NCI-H2107 treated with DMSO at 0.1 percent for 48 hours (cell line): ENCODE measurements at regions not wholly inside any gene's neighbourhood (a gene's known extent, or its start where the extent isn't known, plus 50 kb on each side); places are given as distances from the start of the nearest gene placed in this dataset.
"Not testable (repeated sequence)": the region's sequence is repeated elsewhere in the genome, so short reads cannot be mapped to it uniquely, and the experiment has no call there.

ENCODE experiments used
- DNase-seq: peaks from one replicate; lab custom pipeline; 2025; ENCODE audit not compliant: unreplicated experiment; lab: John Stamatoyannopoulos, UW

DNA sequence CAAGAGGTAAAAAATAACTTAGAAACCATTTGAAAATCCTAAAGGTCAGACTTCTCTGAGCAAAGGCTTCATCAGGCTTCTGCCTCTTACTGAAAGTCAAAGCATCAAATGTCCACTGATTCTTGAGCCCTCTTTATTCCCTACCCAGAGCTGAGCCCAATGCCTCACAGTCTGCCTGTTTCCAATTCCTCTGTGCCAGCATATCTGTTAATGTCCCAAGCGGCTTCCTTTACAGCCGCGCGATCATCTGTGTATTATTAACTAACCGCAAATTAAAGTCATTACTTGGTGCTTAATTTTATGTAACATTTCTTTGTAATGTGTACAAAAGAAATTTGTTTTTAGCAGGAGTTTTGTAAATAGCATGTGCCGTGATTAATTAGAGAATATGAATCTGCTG lies 418.8 kb upstream of the HNRNPA3 start:
- DNase-seq, result no peak

DNA sequence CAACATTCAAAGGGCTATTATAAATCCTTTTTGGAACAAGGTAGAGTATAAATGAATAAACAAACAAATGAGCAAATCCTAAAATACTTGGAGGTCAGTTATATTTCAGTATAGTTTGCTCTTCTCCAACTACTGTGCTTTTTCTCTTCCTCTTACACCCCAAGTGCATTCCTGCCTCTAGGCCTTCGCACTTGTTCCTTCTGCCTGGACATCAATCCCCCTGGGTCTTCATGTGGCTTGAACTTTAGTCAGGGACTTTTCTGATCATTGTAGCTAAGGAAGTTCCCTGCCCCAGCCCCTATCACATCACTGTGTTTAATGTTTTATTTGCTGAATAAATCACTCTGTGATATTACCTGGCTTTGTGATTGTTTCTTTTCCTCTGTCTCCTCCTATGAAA lies 418.2 kb upstream of the HNRNPA3 start:
- no peak for DNase-seq

DNA sequence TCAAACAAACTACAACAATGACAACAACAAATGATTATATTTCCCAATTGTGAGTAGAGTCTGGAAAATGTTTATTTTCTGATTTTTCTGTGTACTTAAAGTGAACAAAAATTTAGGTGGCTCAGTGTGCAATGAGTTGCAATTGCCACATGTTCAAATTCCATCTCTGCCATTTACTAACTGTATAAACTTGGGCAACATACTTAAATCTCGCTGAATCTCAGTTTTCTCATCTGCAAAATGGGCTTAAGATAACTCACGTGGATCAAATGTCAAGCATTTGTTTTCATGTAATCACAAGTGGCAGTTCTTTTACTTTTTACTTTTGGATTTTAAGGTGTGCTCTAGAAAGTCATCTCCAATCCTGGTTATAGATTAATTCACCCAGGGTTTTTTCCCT lies 416.8 kb upstream of the HNRNPA3 start:
- no peak for DNase-seq

DNA sequence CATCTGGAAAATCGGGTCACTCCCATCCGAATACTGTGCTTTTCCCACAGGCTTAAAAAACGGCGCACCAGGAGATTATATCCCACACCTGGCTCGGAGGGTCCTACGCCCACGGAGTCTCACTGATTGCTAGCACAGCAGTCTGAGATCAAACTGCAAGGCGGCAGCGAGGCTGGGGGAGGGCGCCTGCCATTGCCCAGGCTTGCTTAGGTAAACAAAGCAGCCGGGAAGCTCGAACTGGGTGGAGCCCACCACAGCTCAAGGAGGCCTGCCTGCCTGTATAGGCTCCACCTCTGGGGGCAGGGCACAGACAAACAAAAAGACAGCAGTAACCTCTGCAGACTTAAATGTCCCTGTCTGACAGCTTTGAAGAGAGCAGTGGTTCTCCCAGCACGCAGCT lies 415.9 kb upstream of the HNRNPA3 start:
- not testable (repeated sequence) for DNase-seq

DNA sequence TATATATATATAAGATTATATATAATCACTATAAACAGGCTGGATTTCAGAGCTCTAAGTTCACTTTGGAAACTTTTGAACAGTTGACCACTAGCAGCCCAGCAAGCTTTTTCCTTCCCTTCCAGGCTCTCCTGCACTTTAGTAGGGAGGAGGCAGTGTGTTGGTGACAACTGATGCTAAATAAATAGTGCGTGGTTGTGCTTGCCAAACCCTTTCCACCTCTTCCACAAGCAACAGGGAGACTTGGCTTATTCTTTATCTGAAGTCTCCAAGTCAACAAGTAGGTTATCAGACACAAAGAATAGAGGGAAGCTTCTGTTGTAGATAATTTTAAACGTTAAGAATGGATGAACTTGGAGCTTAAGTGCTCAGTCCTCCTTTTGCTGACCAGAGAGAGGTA lies 408.2 kb upstream of the HNRNPA3 start:
- no peak for DNase-seq

DNA sequence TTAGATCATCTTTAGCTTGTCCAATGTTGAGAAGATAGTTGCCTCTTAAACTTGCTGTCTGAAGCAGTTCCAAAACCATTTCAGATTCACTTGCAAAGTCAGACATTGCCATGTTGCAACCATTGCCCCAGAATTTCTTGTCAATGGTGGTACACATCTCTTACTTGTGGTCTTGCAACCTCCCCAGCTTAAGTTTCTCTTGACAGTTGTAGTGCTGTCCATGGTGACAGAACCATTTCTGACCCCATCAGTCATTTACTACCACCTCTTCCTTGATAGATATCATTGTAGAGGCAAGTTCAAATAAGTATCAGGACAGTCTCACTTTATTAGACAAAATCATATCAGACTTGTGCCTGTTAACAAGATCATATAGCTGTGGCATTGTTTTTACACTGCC lies 407.2 kb upstream of the HNRNPA3 start:
- no peak for DNase-seq

DNA sequence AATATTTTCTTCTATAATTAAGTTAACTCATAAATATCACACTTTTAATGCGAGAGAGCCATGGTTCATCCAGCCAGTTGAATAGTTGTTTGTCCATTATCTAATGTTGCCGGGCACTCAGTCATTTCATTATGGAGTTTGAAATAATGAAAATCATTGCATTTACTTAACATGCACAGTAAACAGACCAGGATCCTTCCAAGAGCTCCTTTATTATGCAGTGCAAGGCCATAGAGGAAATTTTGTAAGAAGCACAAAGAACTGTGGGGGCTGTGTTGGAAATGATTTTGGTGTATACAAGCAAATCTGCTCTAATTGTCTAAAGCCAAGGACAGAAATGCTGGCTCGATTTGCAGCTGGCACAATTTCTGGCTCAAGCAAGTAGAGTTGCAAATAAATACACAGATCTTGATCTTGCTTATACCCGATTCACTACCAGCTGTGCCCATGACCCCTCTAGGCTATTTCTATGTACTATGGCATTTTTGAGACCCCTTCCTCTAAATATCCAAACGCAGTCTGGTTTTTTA lies 400.3 kb upstream of the HNRNPA3 start:
- no peak for DNase-seq

DNA sequence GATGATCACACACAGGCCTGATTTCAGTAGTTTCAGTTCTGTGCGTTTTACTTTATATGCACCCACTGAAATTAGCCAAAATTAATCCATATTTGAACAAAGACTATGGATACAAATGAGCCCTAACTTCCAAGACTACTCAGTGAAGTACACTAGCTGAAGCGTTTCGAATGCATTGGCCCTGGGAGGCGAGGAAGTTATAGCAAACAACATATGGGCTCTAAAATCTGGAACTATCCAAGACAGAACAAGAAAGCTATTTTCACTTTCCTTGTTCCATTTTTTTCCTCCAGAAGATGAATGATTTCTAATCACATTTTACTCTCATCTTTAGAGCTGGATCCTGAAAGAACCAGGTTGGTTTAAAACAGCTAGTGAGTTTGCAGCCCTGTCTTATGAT lies 399.4 kb upstream of the HNRNPA3 start:
- DNase-seq, result no peak

DNA sequence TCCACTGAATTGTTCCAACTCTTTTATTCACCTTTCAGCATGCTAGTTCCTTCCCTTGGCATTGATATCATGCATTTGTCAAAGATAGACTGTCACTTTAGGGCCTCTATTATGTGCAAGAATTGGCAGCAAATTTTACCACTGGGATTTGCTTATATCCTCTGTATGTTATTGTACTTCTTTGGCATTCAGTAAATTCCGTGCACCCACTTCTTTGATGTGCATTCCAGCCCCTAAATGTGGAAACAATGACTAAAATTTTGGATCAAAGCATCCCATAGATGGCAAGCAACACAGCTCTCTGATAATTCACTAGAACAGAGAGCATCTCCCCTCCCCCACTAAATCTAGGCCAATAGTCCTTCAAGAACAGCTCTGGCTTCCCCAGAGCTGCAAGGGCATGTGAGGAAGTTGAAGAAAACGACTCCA lies 399.0 kb upstream of the HNRNPA3 start:
- no peak for DNase-seq

DNA sequence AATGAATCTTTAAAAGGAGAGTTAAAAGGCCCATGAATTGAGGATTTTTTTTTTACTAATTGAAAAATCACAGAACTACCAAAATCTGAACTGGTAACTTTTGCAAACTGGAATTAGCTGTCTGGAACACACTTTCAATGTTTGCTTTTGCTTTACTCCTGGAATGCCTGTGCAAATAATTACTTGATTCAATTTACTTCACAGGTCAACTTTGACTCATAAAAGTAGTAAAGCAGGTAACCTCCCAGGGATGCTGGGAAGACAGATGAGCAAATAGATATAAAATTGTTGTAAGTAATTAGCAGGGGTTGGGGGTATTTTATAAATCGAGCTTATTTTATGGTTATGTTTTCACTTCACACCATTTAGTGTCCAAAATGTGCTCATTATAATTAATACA lies 398.3 kb upstream of the HNRNPA3 start:
- no peak for DNase-seq

DNA sequence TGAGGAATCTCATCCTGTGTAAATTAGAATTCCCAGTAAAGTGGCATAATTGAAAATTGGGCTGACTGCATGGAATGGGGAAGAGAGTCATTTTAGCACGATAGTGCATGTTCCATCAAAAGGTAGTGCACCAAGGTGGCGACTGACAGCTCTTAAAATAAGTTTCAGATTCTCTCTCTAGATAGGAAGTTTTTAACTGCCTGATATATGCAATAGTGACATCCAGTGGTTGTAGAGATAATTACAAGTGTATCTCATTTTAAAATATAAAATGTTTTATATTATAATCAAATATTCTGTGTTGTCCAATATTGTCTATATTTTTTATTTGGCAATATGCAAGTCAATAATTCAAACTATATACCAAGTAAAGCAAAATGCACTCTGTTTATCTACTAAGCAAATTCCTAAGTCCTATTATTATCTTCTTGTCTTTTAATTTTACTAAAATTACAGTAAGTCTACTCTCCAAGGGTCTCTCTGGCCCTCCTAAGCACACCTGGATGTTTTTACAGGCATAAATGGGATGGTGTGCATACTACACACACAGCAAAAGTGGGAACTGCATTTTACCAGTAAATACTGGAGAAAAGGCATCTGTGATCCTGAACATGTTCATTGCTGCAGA lies 397.7 kb upstream of the HNRNPA3 start:
- DNase-seq, result peak; percentile 57

DNA sequence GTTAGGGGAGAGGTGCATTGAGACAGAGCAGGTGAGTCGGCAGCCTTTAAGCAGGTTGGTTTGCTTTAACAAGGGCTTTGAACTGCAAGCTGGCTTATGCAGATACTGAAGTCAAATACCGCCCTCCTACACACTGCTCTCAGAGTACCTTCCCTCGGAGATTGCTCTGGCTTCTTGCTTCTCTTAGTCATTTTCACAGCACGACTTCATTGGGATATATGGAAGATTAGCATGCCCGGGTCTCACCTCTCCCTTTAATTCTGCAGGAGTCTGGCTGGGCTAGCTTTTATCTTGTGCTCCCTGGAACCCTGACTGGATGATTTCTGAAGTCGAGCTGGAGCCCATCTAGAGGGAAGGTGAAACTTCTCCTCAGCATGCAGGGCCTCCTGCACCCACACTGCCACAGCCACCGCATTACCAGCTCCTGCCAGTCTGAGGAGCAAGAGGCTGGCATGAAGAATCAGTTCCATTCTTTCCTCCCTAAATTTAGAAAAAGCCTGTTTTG lies 395.5 kb upstream of the HNRNPA3 start:
- DNase-seq, result no peak

DNA sequence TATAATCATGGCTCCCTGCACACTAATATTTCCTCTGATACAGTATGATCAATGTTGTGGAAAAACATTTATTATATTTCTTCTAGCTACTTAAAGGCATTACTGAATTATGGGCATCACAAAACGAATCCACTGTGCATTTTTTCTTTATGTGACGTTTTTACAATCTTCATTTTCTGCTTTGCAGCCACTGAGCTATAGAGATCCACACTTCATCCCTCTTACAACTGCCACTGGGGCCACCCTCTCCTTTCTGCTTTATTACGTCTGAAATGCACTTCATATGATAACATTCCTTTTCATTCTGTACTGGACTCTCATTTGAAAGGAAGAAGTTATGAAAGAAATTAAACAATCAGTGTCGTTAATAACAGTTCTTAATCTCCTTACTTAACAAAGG lies 394.5 kb upstream of the HNRNPA3 start:
- no peak for DNase-seq

DNA sequence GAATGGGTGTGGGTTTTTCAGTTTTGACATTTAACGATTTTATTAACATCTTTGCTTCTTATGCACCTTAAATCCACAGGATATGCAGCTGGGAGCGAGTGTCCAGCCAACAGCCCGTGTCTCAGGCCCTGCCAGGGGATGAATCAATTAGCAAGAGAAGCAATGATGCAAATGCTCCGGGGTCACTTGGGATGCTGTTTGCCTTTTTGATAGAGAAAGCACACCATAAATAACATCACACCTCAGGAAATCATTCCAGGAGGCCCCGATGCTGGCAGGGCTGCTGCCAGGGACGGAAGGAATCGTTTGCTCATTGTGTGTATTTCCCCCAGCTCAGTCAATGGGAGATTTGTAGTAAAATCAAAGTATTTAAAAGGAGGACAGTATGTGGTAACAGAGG lies 394.0 kb upstream of the HNRNPA3 start:
- DNase-seq, result no peak

DNA sequence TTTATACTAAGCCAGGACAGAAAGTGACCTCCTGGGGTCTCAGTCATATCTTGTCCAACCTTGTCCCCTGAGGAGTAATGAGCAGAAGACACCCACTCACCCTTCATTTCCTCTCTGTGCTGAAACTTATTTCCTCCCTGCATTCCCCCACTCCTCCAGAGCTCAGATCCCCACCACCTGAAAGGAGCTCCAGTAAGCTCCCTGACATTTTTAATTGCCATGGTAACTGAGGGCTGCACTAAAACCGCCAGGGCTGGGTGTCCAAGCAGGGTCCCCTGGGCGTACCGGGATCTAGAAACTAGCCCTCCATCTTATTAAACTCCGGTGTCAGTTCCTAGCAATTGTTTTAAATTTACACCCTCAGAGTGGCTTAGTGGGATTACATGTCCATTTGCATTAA lies 393.3 kb upstream of the HNRNPA3 start:
- no peak for DNase-seq

DNA sequence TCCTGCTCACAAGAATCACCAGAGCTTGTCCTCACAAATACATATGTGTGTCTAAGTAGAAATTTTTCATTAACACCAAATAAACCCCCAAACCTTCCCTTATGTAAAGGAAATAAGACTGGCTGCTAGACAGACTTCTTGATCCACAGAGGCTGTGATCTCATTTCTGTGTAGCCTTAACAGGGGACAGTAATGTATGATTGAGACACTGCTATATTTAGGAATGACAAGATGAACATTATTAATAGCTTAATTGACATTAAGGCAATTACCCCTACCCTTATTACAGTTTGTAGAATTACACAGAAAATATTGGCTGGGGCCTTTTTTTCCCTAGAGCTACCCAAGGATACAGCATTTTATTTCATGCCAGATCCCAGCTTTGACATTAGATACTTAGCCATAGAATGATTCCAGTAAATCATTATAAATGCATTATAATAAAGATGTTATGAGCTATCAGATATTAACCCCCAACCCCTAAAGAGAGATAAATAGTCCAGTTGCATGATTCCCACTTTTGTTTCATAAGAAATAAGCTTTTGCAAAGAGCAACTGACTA lies 392.1 kb upstream of the HNRNPA3 start:
- no peak for DNase-seq

DNA sequence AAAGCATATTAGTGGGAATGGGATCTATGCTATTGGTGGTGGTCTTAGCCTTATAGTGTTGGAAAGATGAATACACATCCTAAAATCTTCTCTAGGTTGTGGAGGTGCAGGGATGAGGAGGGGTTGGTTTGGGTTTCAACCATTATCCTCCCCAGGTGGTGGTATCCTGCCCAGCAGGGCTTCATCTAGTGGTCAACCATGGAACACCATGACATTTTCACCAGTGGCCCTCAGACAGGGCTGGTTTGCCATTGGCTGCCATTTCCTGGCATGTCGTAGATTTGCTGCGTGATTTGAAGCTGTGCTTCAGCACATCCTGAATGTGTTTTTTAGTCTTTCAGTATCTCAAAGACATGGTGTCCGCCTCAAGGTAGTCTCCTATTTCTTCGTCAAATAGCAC lies 391.2 kb upstream of the HNRNPA3 start:
- no peak for DNase-seq

DNA sequence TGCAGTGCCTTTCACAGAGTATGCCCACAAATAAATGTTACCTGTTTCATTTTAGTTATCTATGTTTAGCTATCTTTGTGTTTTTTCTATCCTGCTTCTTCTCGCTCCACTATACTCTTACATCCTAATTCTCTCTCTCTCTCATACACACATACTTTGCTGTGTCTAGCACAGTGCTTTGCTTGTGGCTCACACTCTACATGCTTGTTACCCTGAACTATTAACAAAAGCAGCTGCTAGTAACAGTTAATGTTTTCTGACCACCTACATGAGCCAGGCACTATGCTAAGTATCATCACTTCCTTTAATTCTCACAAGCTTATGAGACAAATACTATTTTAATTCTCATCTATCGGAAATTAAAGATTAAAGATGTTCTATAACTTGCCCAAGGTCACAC lies 390.5 kb upstream of the HNRNPA3 start:
- no peak for DNase-seq

DNA sequence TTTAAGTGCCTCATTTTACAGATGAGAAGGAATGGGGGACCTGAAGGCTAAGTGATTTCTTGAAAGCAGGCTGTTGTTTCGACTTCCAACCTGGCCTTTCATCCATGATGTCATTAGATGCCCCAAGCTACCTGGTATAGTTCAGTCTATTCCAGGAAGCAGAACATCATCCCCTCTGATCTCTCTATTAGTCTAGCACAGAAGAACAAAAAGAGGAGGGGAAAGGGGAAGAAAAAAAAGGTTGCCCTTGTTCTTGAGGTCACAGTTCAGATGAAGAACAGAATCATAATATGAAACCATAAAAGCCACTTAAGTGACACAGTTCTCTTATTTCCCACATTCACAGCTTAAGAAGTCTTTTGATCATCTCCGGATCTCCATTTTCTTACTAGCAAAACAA lies 386.2 kb upstream of the HNRNPA3 start:
- no peak for DNase-seq

DNA sequence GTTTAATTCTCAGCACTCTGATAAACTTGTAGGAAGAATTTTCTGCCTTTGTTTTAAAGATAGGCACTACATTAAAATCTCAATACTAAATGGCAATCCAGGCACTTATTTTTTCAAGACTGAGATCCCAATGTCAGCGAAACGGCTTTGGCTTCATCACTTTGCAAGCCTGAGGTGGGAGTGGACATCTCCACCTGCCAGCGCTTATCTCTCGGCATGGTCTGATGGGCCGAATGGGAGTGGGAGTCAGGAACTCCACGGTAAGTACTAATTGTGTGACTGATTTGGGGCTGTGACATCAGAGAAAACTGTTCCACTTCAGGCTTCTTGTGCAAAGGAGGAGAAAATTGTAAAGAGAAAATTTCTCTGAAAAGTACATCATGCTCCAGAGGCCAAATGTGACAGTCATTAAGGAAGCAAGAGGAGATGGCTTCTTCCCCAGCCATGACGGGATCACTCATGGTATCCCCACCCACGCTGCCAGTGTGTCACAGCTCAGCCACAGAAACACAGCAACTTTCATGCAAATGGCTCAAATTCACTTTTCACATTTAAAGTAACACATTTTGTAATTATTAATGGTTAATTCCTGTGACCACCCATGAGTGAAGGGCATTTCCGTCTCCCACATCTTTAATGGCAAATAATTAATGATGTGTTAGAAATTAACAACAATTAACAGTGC lies 385.5 kb upstream of the HNRNPA3 start:
- DNase-seq, result no peak

DNA sequence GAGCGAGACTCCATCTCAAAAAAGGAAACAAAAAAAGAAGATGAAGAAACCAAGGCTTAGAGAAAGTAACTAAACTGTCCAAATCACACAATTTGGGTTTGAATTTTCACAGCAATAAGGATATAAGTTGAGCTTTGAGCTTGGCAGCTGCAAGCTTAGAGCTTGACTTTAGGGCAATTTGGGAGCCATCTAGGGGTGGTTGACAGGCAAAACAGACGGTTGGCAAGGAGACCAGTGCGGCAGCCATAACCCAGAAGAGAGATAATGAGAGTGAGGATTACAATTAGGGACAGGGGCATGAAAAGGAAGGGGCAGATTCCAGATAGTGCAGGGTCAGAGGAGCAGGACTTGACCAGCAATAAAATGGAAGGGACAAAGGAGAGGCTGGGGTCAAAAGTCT lies 382.2 kb upstream of the HNRNPA3 start:
- DNase-seq, result no peak

DNA sequence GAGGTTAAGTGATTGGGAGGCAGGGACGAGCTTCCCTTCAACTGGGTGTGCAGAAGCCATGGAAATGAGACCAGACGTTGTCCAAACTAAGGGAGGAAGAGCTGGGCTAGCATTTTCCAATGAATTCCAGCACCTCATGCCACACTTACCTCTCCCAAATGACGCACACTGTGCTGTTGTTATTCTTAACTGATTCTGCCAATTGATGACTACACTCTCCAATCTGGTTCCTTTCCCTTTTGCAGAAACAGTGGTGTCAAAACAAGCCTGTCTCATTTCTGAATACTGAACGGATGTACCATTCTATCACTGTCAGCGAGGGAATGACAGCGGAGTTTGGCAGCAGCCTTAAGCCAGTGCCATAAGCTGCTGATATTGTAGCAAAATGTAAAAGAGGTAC lies 380.5 kb upstream of the HNRNPA3 start:
- DNase-seq, result no peak
